ENCODE measurements at regions not wholly inside any gene's neighbourhood (a gene's known extent, or its start where the extent isn't known, plus 50 kb on each side); places are given as distances from the start of the nearest gene placed in this dataset.

DNA sequence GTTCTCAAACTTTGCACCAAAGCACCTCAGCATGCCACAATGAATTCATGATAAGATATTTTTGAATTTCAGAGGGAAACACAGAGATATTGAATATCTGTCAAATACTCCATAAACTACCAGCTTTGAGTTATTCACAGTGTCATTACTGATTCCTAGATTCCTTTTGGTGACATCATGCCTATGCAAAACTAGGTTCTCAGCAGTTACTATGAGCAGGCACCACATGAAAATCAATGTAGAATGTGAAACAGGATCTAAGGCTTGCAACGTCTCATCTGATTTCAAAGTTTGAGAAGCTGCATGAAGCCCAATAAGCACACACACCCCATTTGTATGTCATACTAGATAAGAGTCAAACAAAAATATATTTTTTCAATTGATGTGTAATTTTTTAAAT lies 426.5 kb downstream of the NR2F1-AS1 start:
- TF ChIP-seq, protein P1, sequence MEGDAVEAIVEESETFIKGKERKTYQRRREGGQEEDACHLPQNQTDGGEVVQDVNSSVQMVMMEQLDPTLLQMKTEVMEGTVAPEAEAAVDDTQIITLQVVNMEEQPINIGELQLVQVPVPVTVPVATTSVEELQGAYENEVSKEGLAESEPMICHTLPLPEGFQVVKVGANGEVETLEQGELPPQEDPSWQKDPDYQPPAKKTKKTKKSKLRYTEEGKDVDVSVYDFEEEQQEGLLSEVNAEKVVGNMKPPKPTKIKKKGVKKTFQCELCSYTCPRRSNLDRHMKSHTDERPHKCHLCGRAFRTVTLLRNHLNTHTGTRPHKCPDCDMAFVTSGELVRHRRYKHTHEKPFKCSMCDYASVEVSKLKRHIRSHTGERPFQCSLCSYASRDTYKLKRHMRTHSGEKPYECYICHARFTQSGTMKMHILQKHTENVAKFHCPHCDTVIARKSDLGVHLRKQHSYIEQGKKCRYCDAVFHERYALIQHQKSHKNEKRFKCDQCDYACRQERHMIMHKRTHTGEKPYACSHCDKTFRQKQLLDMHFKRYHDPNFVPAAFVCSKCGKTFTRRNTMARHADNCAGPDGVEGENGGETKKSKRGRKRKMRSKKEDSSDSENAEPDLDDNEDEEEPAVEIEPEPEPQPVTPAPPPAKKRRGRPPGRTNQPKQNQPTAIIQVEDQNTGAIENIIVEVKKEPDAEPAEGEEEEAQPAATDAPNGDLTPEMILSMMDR (conservative IDR thresholded peaks at IDR 0.05 in 1 of 2, IDR thresholded peaks at IDR 0.05 in 1 of 2; ENCODE audit: low read depth in 1 of 2, low read length in 2 of 2): no peak
- no peak for TF ChIP-seq EZH2 (IDR thresholded peaks at IDR 0.05; ENCODE audit: low read length, missing control alignments)
- no peak overlapping the region for H3K4me3 ChIP-seq (replicated peaks in 1 of 4; ENCODE audit: control extremely low read depth in 1 of 4, insufficient read depth in 1 of 4, low read depth in 3 of 4, low read length in 4 of 4)

DNA sequence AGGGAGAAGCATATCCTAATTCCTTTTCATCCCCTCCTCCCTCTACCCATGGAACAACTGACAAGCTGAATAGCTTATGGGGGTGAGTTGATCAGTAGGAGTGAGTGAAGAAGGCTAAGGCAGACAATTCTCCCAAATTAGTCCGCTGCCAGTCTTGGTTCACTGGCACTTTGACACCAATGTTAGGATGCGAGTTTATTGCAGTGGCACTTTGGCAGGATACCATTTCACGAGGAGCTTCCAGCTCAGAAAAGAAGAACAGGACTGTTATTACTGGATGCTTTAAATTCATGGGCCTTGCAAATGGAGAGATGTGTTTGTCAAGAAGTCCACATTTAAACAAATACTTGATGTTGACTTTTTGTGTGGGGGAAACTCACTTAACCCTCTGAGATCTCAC lies 427.6 kb downstream of the NR2F1-AS1 start:
- Histone ChIP-seq H3K9me3 (ENCODE audit: control insufficient read depth, insufficient read depth, low read depth, low read length) (no peaks in the 10 kb centered on the region), H3K27me3 (ENCODE audit: control insufficient read depth, insufficient read depth, low read length) (no peaks in the 10 kb centered on the region), H3K9ac (ENCODE audit: insufficient read depth, low read length) (no peak overlapping the region), H3K4me1 (ENCODE audit: control insufficient read depth, extremely low read depth, insufficient read depth, low read length) (peaks cover 6% of the 10 kb centered on the region), H2AFZ (ENCODE audit: low read length) (no peak overlapping the region), H3K79me2 (ENCODE audit: control insufficient read depth, insufficient read depth, low read length) (no peaks in the 10 kb centered on the region), H3K4me3 (replicated peaks in 1 of 4; ENCODE audit: control extremely low read depth in 1 of 4, insufficient read depth in 1 of 4, low read depth in 3 of 4, low read length in 4 of 4) (no peak overlapping the region), H3K36me3 (ENCODE audit: control insufficient read depth, insufficient read depth, low read length) (no peaks in the 10 kb centered on the region), H3K27ac (ENCODE audit: insufficient read depth, low read length) (no peak overlapping the region), H4K20me1 (ENCODE audit: control insufficient read depth, extremely low read depth, insufficient read depth, low read length) (no peaks in the 10 kb centered on the region), H3K4me2 (ENCODE audit: extremely low read depth, insufficient read depth, low read length) (no peak overlapping the region)
- TF ChIP-seq EZH2 (IDR thresholded peaks at IDR 0.05; ENCODE audit: low read length, missing control alignments): no peak
- TF ChIP-seq, protein P1 (conservative IDR thresholded peaks at IDR 0.05 in 1 of 2, IDR thresholded peaks at IDR 0.05 in 1 of 2; ENCODE audit: low read depth in 1 of 2, low read length in 2 of 2): no peak
- DNase-seq (ENCODE audit: low read depth in 2 of 2): no peak

More for the DNA sequence above, 426.5 kb downstream of the NR2F1-AS1 start:
- H3K4me2 ChIP-seq (ENCODE audit: extremely low read depth, insufficient read depth, low read length): no peak overlapping the region
- H3K27me3 ChIP-seq (ENCODE audit: control insufficient read depth, insufficient read depth, low read length): no peaks in the 10 kb centered on the region
- no peaks in the 10 kb centered on the region for H4K20me1 ChIP-seq (ENCODE audit: control insufficient read depth, extremely low read depth, insufficient read depth, low read length)
- H3K9me3 ChIP-seq (ENCODE audit: control insufficient read depth, insufficient read depth, low read depth, low read length): no peaks in the 10 kb centered on the region
- no peak overlapping the region for H3K27ac ChIP-seq (ENCODE audit: insufficient read depth, low read length)
- H3K36me3 ChIP-seq (ENCODE audit: control insufficient read depth, insufficient read depth, low read length): no peaks in the 10 kb centered on the region
- DNase-seq (ENCODE audit: low read depth in 2 of 2): no peak
- no peaks in the 10 kb centered on the region for H3K79me2 ChIP-seq (ENCODE audit: control insufficient read depth, insufficient read depth, low read length)
- no peak overlapping the region for H2AFZ ChIP-seq (ENCODE audit: low read length)
- peaks cover 6% of the 10 kb centered on the region for H3K4me1 ChIP-seq (ENCODE audit: control insufficient read depth, extremely low read depth, insufficient read depth, low read length)
- H3K9ac ChIP-seq (ENCODE audit: insufficient read depth, low read length): no peak overlapping the region

DNA sequence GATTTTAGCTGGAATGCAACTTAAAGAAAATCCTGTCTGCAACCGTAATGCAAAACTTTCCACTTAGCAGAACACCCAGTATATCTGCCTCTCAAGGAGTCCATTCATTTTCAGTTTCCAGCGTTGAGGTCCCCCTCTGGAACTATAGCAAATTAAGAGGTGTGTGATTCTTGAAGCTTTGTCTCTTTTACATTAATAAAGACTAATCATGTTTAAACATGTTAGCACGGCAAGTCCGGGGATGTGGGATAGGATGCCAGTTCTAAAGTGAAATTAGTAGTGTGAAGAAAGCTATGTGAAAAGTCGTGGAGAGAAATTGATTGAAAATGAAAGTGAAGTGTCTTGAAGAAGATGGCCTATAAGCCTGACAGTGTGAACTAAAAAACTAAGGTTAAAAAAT lies 429.1 kb downstream of the NR2F1-AS1 start:
- Histone ChIP-seq H3K4me3 (replicated peaks in 1 of 4; ENCODE audit: control extremely low read depth in 1 of 4, insufficient read depth in 1 of 4, low read depth in 3 of 4, low read length in 4 of 4) (peak overlapping the region in 3 of 4 experiments; percentile 2 to 29 (median 9)), H3K79me2 (ENCODE audit: control insufficient read depth, insufficient read depth, low read length) (no peaks in the 10 kb centered on the region), H3K36me3 (ENCODE audit: control insufficient read depth, insufficient read depth, low read length) (no peaks in the 10 kb centered on the region), H4K20me1 (ENCODE audit: control insufficient read depth, extremely low read depth, insufficient read depth, low read length) (no peaks in the 10 kb centered on the region), H3K9ac (ENCODE audit: insufficient read depth, low read length) (no peak overlapping the region), H3K4me1 (ENCODE audit: control insufficient read depth, extremely low read depth, insufficient read depth, low read length) (peaks cover 6% of the 10 kb centered on the region), H3K27ac (ENCODE audit: insufficient read depth, low read length) (peak overlapping the region; percentile 11), H3K27me3 (ENCODE audit: control insufficient read depth, insufficient read depth, low read length) (no peaks in the 10 kb centered on the region), H3K9me3 (ENCODE audit: control insufficient read depth, insufficient read depth, low read depth, low read length) (no peaks in the 10 kb centered on the region), H2AFZ (ENCODE audit: low read length) (peak overlapping the region; percentile 5), H3K4me2 (ENCODE audit: extremely low read depth, insufficient read depth, low read length) (peak overlapping the region; percentile 42)
- no peak for DNase-seq (ENCODE audit: low read depth in 2 of 2)
- TF ChIP-seq, protein P1 (conservative IDR thresholded peaks at IDR 0.05 in 1 of 2, IDR thresholded peaks at IDR 0.05 in 1 of 2; ENCODE audit: low read depth in 1 of 2, low read length in 2 of 2): no peak
- TF ChIP-seq EZH2 (IDR thresholded peaks at IDR 0.05; ENCODE audit: low read length, missing control alignments): no peak

Measured in fibroblast of lung (primary cell).